Gastroesophageal sphincter (tissue), 3 donors: ENCODE measurements at regions not wholly inside any gene's neighbourhood (a gene's known extent, or its start where the extent isn't known, plus 50 kb on each side); places are given as distances from the start of the nearest gene placed in this dataset.

Experiments used
- CTCF ChIP-seq, 4 experiments: fragments of 200-600 bp in 2 of 4; fragments of 450-650 bp in 2 of 4; sonication (generic) in 1 of 4; IDR thresholded peaks; one replicate each; pipeline ENCODE4 v1.5.1; 2017 to 2019; ENCODE audit warnings: antibody characterized with exemption in 4 of 4, mild to moderate bottlenecking in 2 of 4, moderate library complexity in 2 of 4
- POLR2A ChIP-seq, 2 donors: fragments of 450-650 bp; IDR thresholded peaks; one replicate each; pipeline ENCODE4 v1.6.1; 2017; ENCODE audit warnings: antibody characterized with exemption in 2 of 2, mild to moderate bottlenecking in 2 of 2, moderate library complexity in 1 of 2

GRCh38 chr3:151596940-151597339 is 136.1 kb upstream of the IGSF10 start:
- TF ChIP-seq POLR2A (IDR thresholded peaks at IDR 0.05) (no peak), CTCF (IDR thresholded peaks at IDR 0.05) (no peak)
